ENCODE measurements at regions not wholly inside any gene's neighbourhood (a gene's known extent, or its start where the extent isn't known, plus 50 kb on each side); places are given as distances from the start of the nearest gene placed in this dataset.

- TF ChIP-seq, protein P1, sequence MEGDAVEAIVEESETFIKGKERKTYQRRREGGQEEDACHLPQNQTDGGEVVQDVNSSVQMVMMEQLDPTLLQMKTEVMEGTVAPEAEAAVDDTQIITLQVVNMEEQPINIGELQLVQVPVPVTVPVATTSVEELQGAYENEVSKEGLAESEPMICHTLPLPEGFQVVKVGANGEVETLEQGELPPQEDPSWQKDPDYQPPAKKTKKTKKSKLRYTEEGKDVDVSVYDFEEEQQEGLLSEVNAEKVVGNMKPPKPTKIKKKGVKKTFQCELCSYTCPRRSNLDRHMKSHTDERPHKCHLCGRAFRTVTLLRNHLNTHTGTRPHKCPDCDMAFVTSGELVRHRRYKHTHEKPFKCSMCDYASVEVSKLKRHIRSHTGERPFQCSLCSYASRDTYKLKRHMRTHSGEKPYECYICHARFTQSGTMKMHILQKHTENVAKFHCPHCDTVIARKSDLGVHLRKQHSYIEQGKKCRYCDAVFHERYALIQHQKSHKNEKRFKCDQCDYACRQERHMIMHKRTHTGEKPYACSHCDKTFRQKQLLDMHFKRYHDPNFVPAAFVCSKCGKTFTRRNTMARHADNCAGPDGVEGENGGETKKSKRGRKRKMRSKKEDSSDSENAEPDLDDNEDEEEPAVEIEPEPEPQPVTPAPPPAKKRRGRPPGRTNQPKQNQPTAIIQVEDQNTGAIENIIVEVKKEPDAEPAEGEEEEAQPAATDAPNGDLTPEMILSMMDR (IDR thresholded peaks at IDR 0.05): no peak
- no peak for TF ChIP-seq POLR2A (IDR thresholded peaks at IDR 0.05)
- no peak for TF ChIP-seq POLR2AphosphoS5 (IDR thresholded peaks at IDR 0.05)
Observed at GRCh38 chr7:142389544-142389943, 131.7 kb upstream of the PRSS58 start.
